ENCODE measurements at regions not wholly inside any gene's neighbourhood (a gene's known extent, or its start where the extent isn't known, plus 50 kb on each side); places are given as distances from the start of the nearest gene placed in this dataset.

- H3K36me3 ChIP-seq (ENCODE audit: control insufficient read depth, insufficient read depth, low read length) = no peaks in the 10 kb centered on the region
- peaks cover 32% of the 10 kb centered on the region for H3K9me3 ChIP-seq (ENCODE audit: control insufficient read depth, insufficient read depth, low read depth, low read length)
- no peak overlapping the region for H3K27ac ChIP-seq (ENCODE audit: low read depth, low read length)
- H3K9ac ChIP-seq (ENCODE audit: low read length) = no peak overlapping the region
- H3K4me3 ChIP-seq (ENCODE audit: low read depth, low read length) = no peak overlapping the region
- no peaks in the 10 kb centered on the region for H3K27me3 ChIP-seq (ENCODE audit: control insufficient read depth, insufficient read depth, low read length)
- no peaks in the 10 kb centered on the region for H3K4me1 ChIP-seq (ENCODE audit: control insufficient read depth, insufficient read depth, low read length)
These were observed 188.8 kb upstream of the PAPPA start for GRCh38 chr9:115964710-115965347.

- H3K4me3 ChIP-seq (ENCODE audit: low read depth, low read length) = no peak overlapping the region
- H3K9ac ChIP-seq (ENCODE audit: low read length) = no peak overlapping the region
- H3K27me3 ChIP-seq (ENCODE audit: control insufficient read depth, insufficient read depth, low read length) = no peaks in the 10 kb centered on the region
- no peaks in the 10 kb centered on the region for H3K36me3 ChIP-seq (ENCODE audit: control insufficient read depth, insufficient read depth, low read length)
- peaks cover 29% of the 10 kb centered on the region for H3K9me3 ChIP-seq (ENCODE audit: control insufficient read depth, insufficient read depth, low read depth, low read length)
- H3K27ac ChIP-seq (ENCODE audit: low read depth, low read length) = no peak overlapping the region
- no peaks in the 10 kb centered on the region for H3K4me1 ChIP-seq (ENCODE audit: control insufficient read depth, insufficient read depth, low read length)
These were observed 186.9 kb upstream of the PAPPA start for GRCh38 chr9:115966660-115967059.

GRCh38 chr9:115969096-115969495 lies 184.5 kb upstream of the PAPPA start:
- no peaks in the 10 kb centered on the region for H3K27me3 ChIP-seq (ENCODE audit: control insufficient read depth, insufficient read depth, low read length)
- H3K9ac ChIP-seq (ENCODE audit: low read length) = no peak overlapping the region
- H3K27ac ChIP-seq (ENCODE audit: low read depth, low read length) = no peak overlapping the region
- peaks cover 20% of the 10 kb centered on the region for H3K9me3 ChIP-seq (ENCODE audit: control insufficient read depth, insufficient read depth, low read depth, low read length)
- H3K36me3 ChIP-seq (ENCODE audit: control insufficient read depth, insufficient read depth, low read length) = no peaks in the 10 kb centered on the region
- H3K4me1 ChIP-seq (ENCODE audit: control insufficient read depth, insufficient read depth, low read length) = no peaks in the 10 kb centered on the region
- no peak overlapping the region for H3K4me3 ChIP-seq (ENCODE audit: low read depth, low read length)

- H3K4me1 ChIP-seq (ENCODE audit: control insufficient read depth, insufficient read depth, low read length) = no peaks in the 10 kb centered on the region
- H3K9ac ChIP-seq (ENCODE audit: low read length) = no peak overlapping the region
- no peak overlapping the region for H3K4me3 ChIP-seq (ENCODE audit: low read depth, low read length)
- H3K27me3 ChIP-seq (ENCODE audit: control insufficient read depth, insufficient read depth, low read length) = no peaks in the 10 kb centered on the region
- peaks cover 14% of the 10 kb centered on the region for H3K9me3 ChIP-seq (ENCODE audit: control insufficient read depth, insufficient read depth, low read depth, low read length)
- H3K27ac ChIP-seq (ENCODE audit: low read depth, low read length) = no peak overlapping the region
- H3K36me3 ChIP-seq (ENCODE audit: control insufficient read depth, insufficient read depth, low read length) = no peaks in the 10 kb centered on the region
These were observed 181.2 kb upstream of the PAPPA start for GRCh38 chr9:115972362-115972761.

GRCh38 chr9:115972843-115973595 lies 180.6 kb upstream of the PAPPA start:
- H3K27me3 ChIP-seq (ENCODE audit: control insufficient read depth, insufficient read depth, low read length) = no peaks in the 10 kb centered on the region
- no peak overlapping the region for H3K9ac ChIP-seq (ENCODE audit: low read length)
- no peaks in the 10 kb centered on the region for H3K4me1 ChIP-seq (ENCODE audit: control insufficient read depth, insufficient read depth, low read length)
- H3K4me3 ChIP-seq (ENCODE audit: low read depth, low read length) = no peak overlapping the region
- H3K9me3 ChIP-seq (ENCODE audit: control insufficient read depth, insufficient read depth, low read depth, low read length) = peaks cover 9% of the 10 kb centered on the region; the same call in 1 of the 2 replicates
- H3K27ac ChIP-seq (ENCODE audit: low read depth, low read length) = no peak overlapping the region
- no peaks in the 10 kb centered on the region for H3K36me3 ChIP-seq (ENCODE audit: control insufficient read depth, insufficient read depth, low read length)

GRCh38 chr9:115976781-115977180 lies 176.8 kb upstream of the PAPPA start:
- 0 out of 2 replicates have a peak, but pooled peaks cover 7% of the 10 kb centered on the region for H3K4me1 ChIP-seq (ENCODE audit: control insufficient read depth, insufficient read depth, low read length)
- H3K27me3 ChIP-seq (ENCODE audit: control insufficient read depth, insufficient read depth, low read length) = no peaks in the 10 kb centered on the region
- no peak overlapping the region for H3K9ac ChIP-seq (ENCODE audit: low read length)
- peaks cover 3% of the 10 kb centered on the region; the same call in 1 of the 2 replicates for H3K9me3 ChIP-seq (ENCODE audit: control insufficient read depth, insufficient read depth, low read depth, low read length)
- no peak overlapping the region for H3K27ac ChIP-seq (ENCODE audit: low read depth, low read length)
- no peaks in the 10 kb centered on the region for H3K36me3 ChIP-seq (ENCODE audit: control insufficient read depth, insufficient read depth, low read length)
- no peak overlapping the region for H3K4me3 ChIP-seq (ENCODE audit: low read depth, low read length)

- Histone ChIP-seq H3K9me3 (ENCODE audit: control insufficient read depth, insufficient read depth, low read depth, low read length) (peaks cover 3% of the 10 kb centered on the region; the same call in 1 of the 2 replicates), H3K36me3 (ENCODE audit: control insufficient read depth, insufficient read depth, low read length) (no peaks in the 10 kb centered on the region), H3K4me1 (ENCODE audit: control insufficient read depth, insufficient read depth, low read length) (0 out of 2 replicates have a peak, but pooled peaks cover 7% of the 10 kb centered on the region), H3K27ac (ENCODE audit: low read depth, low read length) (no peak overlapping the region), H3K27me3 (ENCODE audit: control insufficient read depth, insufficient read depth, low read length) (no peaks in the 10 kb centered on the region), H3K9ac (ENCODE audit: low read length) (no peak overlapping the region), H3K4me3 (ENCODE audit: low read depth, low read length) (no peak overlapping the region)
These were observed 175.5 kb upstream of the PAPPA start for GRCh38 chr9:115978091-115978490.

GRCh38 chr9:115978659-115979096 lies 174.9 kb upstream of the PAPPA start:
- Histone ChIP-seq H3K36me3 (ENCODE audit: control insufficient read depth, insufficient read depth, low read length) (no peaks in the 10 kb centered on the region), H3K9me3 (ENCODE audit: control insufficient read depth, insufficient read depth, low read depth, low read length) (peaks cover 3% of the 10 kb centered on the region; the same call in 1 of the 2 replicates), H3K27ac (ENCODE audit: low read depth, low read length) (no peak overlapping the region), H3K4me1 (ENCODE audit: control insufficient read depth, insufficient read depth, low read length) (0 out of 2 replicates have a peak, but pooled peaks cover 7% of the 10 kb centered on the region), H3K27me3 (ENCODE audit: control insufficient read depth, insufficient read depth, low read length) (no peaks in the 10 kb centered on the region), H3K4me3 (ENCODE audit: low read depth, low read length) (no peak overlapping the region), H3K9ac (ENCODE audit: low read length) (no peak overlapping the region)

- Histone ChIP-seq H3K27me3 (ENCODE audit: control insufficient read depth, insufficient read depth, low read length) (no peaks in the 10 kb centered on the region), H3K4me1 (ENCODE audit: control insufficient read depth, insufficient read depth, low read length) (0 out of 2 replicates have a peak, but pooled peaks cover 7% of the 10 kb centered on the region), H3K9ac (ENCODE audit: low read length) (no peak overlapping the region), H3K27ac (ENCODE audit: low read depth, low read length) (no peak overlapping the region), H3K4me3 (ENCODE audit: low read depth, low read length) (no peak overlapping the region), H3K9me3 (ENCODE audit: control insufficient read depth, insufficient read depth, low read depth, low read length) (peaks cover 3% of the 10 kb centered on the region; the same call in 1 of the 2 replicates), H3K36me3 (ENCODE audit: control insufficient read depth, insufficient read depth, low read length) (no peaks in the 10 kb centered on the region)
These were observed 173.5 kb upstream of the PAPPA start for GRCh38 chr9:115980054-115980453.

- no peak overlapping the region for H3K9ac ChIP-seq (ENCODE audit: low read length)
- no peaks in the 10 kb centered on the region for H3K27me3 ChIP-seq (ENCODE audit: control insufficient read depth, insufficient read depth, low read length)
- no peak overlapping the region for H3K4me3 ChIP-seq (ENCODE audit: low read depth, low read length)
- no peaks in the 10 kb centered on the region for H3K36me3 ChIP-seq (ENCODE audit: control insufficient read depth, insufficient read depth, low read length)
- no peak overlapping the region for H3K27ac ChIP-seq (ENCODE audit: low read depth, low read length)
- peaks cover 3% of the 10 kb centered on the region; the same call in 1 of the 2 replicates for H3K9me3 ChIP-seq (ENCODE audit: control insufficient read depth, insufficient read depth, low read depth, low read length)
- 0 out of 2 replicates have a peak, but pooled peaks cover 7% of the 10 kb centered on the region for H3K4me1 ChIP-seq (ENCODE audit: control insufficient read depth, insufficient read depth, low read length)
These were observed 173.1 kb upstream of the PAPPA start for GRCh38 chr9:115980502-115980901.

GRCh38 chr9:115980976-115981375 lies 172.6 kb upstream of the PAPPA start:
- Histone ChIP-seq H3K27me3 (ENCODE audit: control insufficient read depth, insufficient read depth, low read length) (no peaks in the 10 kb centered on the region), H3K4me3 (ENCODE audit: low read depth, low read length) (no peak overlapping the region), H3K9ac (ENCODE audit: low read length) (no peak overlapping the region), H3K36me3 (ENCODE audit: control insufficient read depth, insufficient read depth, low read length) (no peaks in the 10 kb centered on the region), H3K4me1 (ENCODE audit: control insufficient read depth, insufficient read depth, low read length) (0 out of 2 replicates have a peak, but pooled peaks cover 7% of the 10 kb centered on the region), H3K9me3 (ENCODE audit: control insufficient read depth, insufficient read depth, low read depth, low read length) (peaks cover 3% of the 10 kb centered on the region; the same call in 1 of the 2 replicates), H3K27ac (ENCODE audit: low read depth, low read length) (no peak overlapping the region)

Data from HUES6 (cell line).